Hepatocyte (in vitro differentiated cells): ENCODE measurements at regions not wholly inside any gene's neighbourhood (a gene's known extent, or its start where the extent isn't known, plus 50 kb on each side); places are given as distances from the start of the nearest gene placed in this dataset.

ENCODE experiments used
- EZH2 ChIP-seq: fragments of 200-600 bp; sonication (generic); IDR thresholded peaks from 2 replicates; pipeline ENCODE4 v1.6.1; 2016; ENCODE audit warnings: antibody characterized with exemption, mild to moderate bottlenecking, borderline replicate concordance
- TF ChIP-seq, protein P1 (sequence below): fragments of 200-600 bp; sonication (generic); IDR thresholded peaks from 2 replicates; pipeline ENCODE4 v1.5.1; 2016; ENCODE audit warnings: antibody characterized with exemption, mild to moderate bottlenecking; ENCODE audit not compliant: poor library complexity

DNA sequence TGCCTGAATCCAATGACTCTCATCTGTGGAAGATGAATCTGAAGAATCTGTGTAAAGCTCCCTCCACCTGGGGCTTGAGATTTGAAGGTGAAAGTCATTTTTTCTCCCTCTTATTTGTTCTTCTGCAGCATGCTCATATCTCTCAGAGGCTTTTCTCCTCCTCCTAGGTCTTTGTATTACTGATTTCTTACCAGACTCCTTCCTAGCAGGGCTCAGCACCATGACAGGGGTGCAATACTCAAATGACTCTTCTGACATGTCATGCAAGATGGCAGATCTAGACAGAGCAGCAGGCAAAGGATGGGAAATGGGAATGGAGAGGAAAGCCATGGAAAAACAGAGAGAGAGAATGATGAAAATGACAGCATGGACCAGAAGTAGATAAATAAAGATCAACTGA lies 118.3 kb downstream of the TMA16 start:
- TF ChIP-seq, protein P1, sequence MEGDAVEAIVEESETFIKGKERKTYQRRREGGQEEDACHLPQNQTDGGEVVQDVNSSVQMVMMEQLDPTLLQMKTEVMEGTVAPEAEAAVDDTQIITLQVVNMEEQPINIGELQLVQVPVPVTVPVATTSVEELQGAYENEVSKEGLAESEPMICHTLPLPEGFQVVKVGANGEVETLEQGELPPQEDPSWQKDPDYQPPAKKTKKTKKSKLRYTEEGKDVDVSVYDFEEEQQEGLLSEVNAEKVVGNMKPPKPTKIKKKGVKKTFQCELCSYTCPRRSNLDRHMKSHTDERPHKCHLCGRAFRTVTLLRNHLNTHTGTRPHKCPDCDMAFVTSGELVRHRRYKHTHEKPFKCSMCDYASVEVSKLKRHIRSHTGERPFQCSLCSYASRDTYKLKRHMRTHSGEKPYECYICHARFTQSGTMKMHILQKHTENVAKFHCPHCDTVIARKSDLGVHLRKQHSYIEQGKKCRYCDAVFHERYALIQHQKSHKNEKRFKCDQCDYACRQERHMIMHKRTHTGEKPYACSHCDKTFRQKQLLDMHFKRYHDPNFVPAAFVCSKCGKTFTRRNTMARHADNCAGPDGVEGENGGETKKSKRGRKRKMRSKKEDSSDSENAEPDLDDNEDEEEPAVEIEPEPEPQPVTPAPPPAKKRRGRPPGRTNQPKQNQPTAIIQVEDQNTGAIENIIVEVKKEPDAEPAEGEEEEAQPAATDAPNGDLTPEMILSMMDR = no peak
- TF ChIP-seq EZH2 = no peak
